MM.1S (cell line): ENCODE measurements at regions not wholly inside any gene's neighbourhood (a gene's known extent, or its start where the extent isn't known, plus 50 kb on each side); places are given as distances from the start of the nearest gene placed in this dataset.

Experiments used
- CTCF ChIP-seq: fragments of 300-600 bp; sonication (generic); IDR thresholded peaks from 2 replicates; pipeline ENCODE4 v1.5.1; 2016; ENCODE audit warnings: antibody characterized with exemption, low read length, mixed read lengths
- EZH2 ChIP-seq: fragments of 300-600 bp; sonication (generic); optimal IDR thresholded peaks from 2 replicates; pipeline ENCODE3; 2017; ENCODE audit warnings: low read depth, mild to moderate bottlenecking, antibody characterized with exemption, low read length, mixed read lengths

GRCh38 chr15:36271048-36271447, 308.4 kb upstream of the CDIN1 start:
- no peak for TF ChIP-seq CTCF
- TF ChIP-seq EZH2, result no peak
